ENCODE measurements at regions not wholly inside any gene's neighbourhood (a gene's known extent, or its start where the extent isn't known, plus 50 kb on each side); places are given as distances from the start of the nearest gene placed in this dataset.

GRCh38 chr13:30026093-30026492, 175.7 kb upstream of the UBL3 start:
- Histone ChIP-seq H3K4me3 (no peak overlapping the region), H3K27ac (peak overlapping the region; percentile 4), H3K27me3 (no peaks in the 10 kb centered on the region), H3K9me3 (no peaks in the 10 kb centered on the region), H3K36me3 (no peaks in the 10 kb centered on the region), H3K4me1 (peaks cover 12% of the 10 kb centered on the region)
- intact Hi-C loops (cut with DNase I), result no loop called here
- DNase-seq (ENCODE audit: extremely low spot score in 2 of 2), result no peak
- TF ChIP-seq POLR2AphosphoS5 (IDR thresholded peaks at IDR 0.05; ENCODE audit: insufficient read depth in 1 of 2, low read depth in 1 of 2), result no peak
- no peak for TF ChIP-seq CTCF (IDR thresholded peaks at IDR 0.05)
- TF ChIP-seq POLR2A (IDR thresholded peaks at IDR 0.05), result no peak

GRCh38 chr13:30025351-30025750, 174.9 kb upstream of the UBL3 start:
- Histone ChIP-seq H3K4me1 (peaks cover 12% of the 10 kb centered on the region), H3K27ac (no peak overlapping the region), H3K4me3 (no peak overlapping the region), H3K27me3 (no peaks in the 10 kb centered on the region), H3K9me3 (no peaks in the 10 kb centered on the region), H3K36me3 (no peaks in the 10 kb centered on the region)
- DNase-seq (ENCODE audit: extremely low spot score in 2 of 2), result no peak
- intact Hi-C loops (cut with DNase I), result no loop called here
- TF ChIP-seq POLR2AphosphoS5 (IDR thresholded peaks at IDR 0.05; ENCODE audit: insufficient read depth in 1 of 2, low read depth in 1 of 2), result no peak
- TF ChIP-seq POLR2A (IDR thresholded peaks at IDR 0.05), result no peak
- no peak for TF ChIP-seq CTCF (IDR thresholded peaks at IDR 0.05)

- Histone ChIP-seq H3K36me3 (no peaks in the 10 kb centered on the region), H3K4me3 (no peak overlapping the region), H3K9me3 (no peaks in the 10 kb centered on the region), H3K27me3 (no peaks in the 10 kb centered on the region), H3K27ac (no peak overlapping the region), H3K4me1 (peaks cover 12% of the 10 kb centered on the region)
- TF ChIP-seq CTCF (IDR thresholded peaks at IDR 0.05), result no peak
- TF ChIP-seq POLR2AphosphoS5 (IDR thresholded peaks at IDR 0.05; ENCODE audit: insufficient read depth in 1 of 2, low read depth in 1 of 2), result no peak
- TF ChIP-seq POLR2A (IDR thresholded peaks at IDR 0.05), result no peak
- no peak for DNase-seq (ENCODE audit: extremely low spot score in 2 of 2)
- intact Hi-C loops (cut with DNase I), result no loop called here
Measured at GRCh38 chr13:30024125-30024865, 173.9 kb upstream of the UBL3 start.

- H3K27ac ChIP-seq, result no peak overlapping the region
- no peaks in the 10 kb centered on the region for H3K9me3 ChIP-seq
- TF ChIP-seq CTCF (IDR thresholded peaks at IDR 0.05) (no peak), POLR2A (IDR thresholded peaks at IDR 0.05) (no peak), POLR2AphosphoS5 (IDR thresholded peaks at IDR 0.05; ENCODE audit: insufficient read depth in 1 of 2, low read depth in 1 of 2) (no peak)
- intact Hi-C loops (cut with DNase I), result no loop called here
- H3K4me3 ChIP-seq, result no peak overlapping the region
- H3K36me3 ChIP-seq, result no peaks in the 10 kb centered on the region
- peaks cover 12% of the 10 kb centered on the region for H3K4me1 ChIP-seq
- DNase-seq (ENCODE audit: extremely low spot score in 2 of 2), result no peak
- H3K27me3 ChIP-seq, result no peaks in the 10 kb centered on the region
Measured at GRCh38 chr13:30023196-30023895, 172.9 kb upstream of the UBL3 start.

GRCh38 chr13:30022796-30023195, 172.4 kb upstream of the UBL3 start:
- Histone ChIP-seq H3K27ac (no peak overlapping the region), H3K27me3 (no peaks in the 10 kb centered on the region), H3K9me3 (no peaks in the 10 kb centered on the region), H3K4me1 (peaks cover 12% of the 10 kb centered on the region), H3K4me3 (no peak overlapping the region), H3K36me3 (no peaks in the 10 kb centered on the region)
- no peak for DNase-seq (ENCODE audit: extremely low spot score in 2 of 2)
- no peak for TF ChIP-seq CTCF (IDR thresholded peaks at IDR 0.05)
- no peak for TF ChIP-seq POLR2A (IDR thresholded peaks at IDR 0.05)
- no peak for TF ChIP-seq POLR2AphosphoS5 (IDR thresholded peaks at IDR 0.05; ENCODE audit: insufficient read depth in 1 of 2, low read depth in 1 of 2)
- intact Hi-C loops (cut with DNase I), result no loop called here
